HG02970 (cell line): ENCODE measurements at regions not wholly inside any gene's neighbourhood (a gene's known extent, or its start where the extent isn't known, plus 50 kb on each side); places are given as distances from the start of the nearest gene placed in this dataset.

Experiments used
- ATAC-seq: cut with Tn5 transposase; IDR thresholded peaks from one replicate; pipeline ENCODE4 v1.9.1; 2021; ENCODE audit warnings: mild to moderate bottlenecking, moderate library complexity, moderate number of reproducible peaks; ENCODE audit not compliant: unreplicated experiment, low FRiP score

- ATAC-seq = no peak
These were observed 218.5 kb upstream of the RGMA start for GRCh38 chr15:93307513-93307912.

DNA sequence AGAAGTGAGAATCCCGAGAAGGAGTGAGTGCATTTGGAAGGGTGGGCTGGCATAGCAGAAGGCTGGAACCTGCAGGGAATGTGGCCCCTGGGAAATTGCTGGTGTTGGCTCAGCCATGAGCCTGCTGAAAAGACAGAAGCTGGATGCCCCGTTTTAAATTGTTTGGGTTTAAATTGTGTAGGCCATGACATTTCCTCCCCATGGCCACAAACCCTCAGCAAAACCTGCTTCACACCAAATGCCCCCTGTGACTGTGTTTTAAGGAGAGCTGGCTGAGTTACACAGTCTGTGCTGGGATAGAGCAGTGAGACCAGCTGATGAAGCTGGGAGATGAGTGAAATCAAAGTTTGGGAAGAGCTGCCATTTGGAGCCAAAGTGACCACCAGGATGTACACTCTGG is 216.3 kb upstream of the RGMA start:
- ATAC-seq = no peak

GRCh38 chr15:93302080-93302765 is 213.2 kb upstream of the RGMA start:
- ATAC-seq = no peak

DNA sequence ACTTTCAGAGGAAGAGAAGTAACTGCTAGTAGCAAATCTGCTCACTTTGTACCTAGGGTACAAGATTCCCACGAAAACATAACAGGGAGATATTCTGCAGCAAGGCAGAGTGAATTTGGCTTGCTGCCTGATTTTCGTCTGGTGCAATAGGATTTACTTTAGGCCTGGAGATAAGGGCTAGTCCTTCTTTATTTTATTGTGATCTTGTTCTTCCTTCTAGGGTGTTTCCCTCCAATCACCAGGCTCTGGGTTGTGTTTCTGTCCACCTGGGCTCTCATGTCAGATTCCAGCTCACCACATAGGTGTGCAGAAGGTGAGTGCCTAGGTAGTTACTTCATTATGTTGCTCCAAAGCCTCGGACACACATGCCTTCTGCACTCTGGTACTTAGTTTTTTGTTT is 211.8 kb upstream of the RGMA start:
- ATAC-seq = no peak

- no peak for ATAC-seq
These were observed 210.7 kb upstream of the RGMA start for GRCh38 chr15:93299675-93300074.

DNA sequence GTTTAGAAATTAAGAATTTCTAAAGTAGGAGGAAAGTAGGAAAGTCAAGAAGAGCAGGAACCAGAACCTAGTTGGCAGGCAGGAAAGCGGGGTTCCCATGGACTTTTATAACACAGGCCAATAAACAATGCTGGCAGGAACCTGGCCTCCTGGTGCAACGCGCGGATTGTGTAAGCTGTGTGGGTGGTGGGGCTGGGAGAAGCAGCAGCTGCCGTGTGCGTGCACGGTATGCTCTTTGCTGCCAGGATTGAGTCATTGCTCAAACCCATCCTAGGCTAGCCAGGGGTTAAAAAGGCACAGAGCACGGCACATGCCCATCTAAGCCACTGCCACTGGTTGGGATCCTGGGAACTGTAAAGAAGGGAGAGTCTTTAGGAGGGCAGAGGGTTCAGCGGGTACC is 209.9 kb upstream of the RGMA start:
- no peak for ATAC-seq

- ATAC-seq = no peak
These were observed 207.9 kb upstream of the RGMA start for GRCh38 chr15:93296759-93297500.

- ATAC-seq = no peak
These were observed 205.9 kb upstream of the RGMA start for GRCh38 chr15:93294896-93295295.

GRCh38 chr15:93294066-93294465 is 205.1 kb upstream of the RGMA start:
- no peak for ATAC-seq

- ATAC-seq = no peak
These were observed 202.4 kb upstream of the RGMA start for GRCh38 chr15:93291380-93291779.

DNA sequence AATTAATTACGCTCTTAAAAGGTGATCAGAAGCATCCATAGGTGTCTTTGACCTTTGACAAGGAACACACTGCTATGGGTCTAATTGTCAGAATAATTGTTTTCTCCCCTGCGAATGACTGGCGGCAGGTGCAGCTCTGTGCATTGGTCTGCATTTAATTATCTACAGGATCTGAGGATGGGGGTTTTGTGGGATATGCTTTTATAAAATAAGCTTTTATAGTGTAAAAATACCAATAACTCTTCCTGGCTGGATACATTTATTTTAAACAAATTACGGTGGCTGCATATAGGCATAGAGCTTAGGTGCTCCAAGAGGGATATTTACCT is 201.6 kb upstream of the RGMA start:
- no peak for ATAC-seq

DNA sequence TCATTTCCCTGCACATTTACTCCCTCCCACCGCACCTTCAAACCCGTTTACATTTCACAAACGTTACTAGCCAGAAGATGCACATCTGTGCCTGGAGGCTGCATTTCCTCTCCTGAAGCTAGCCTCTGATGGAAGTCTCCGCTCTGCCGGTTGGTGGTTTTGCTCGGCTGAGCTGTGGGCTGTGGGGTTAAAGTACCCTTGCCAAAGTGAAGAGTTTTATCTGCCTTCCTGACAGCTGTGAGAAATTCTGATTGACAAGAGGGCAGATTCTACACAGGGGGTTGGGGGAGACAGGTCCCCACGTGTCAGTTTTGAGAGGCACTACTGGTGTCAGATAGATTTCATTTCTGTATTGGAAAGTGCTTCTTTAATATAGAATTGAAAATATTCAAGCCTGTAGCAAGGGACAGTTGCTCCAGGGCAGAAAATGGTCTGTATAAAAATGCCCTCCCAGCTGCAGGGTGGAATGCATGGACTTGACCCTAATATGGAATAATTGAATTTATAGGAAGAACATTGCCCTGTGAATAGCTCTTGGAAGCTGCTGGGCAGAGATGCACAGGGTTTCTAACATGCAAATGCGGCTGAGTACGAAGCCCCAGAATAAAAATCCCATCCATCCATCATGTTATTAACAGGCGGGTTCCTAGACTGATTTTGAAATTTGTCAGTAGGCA is 201.1 kb upstream of the RGMA start:
- no peak for ATAC-seq

- no peak for ATAC-seq
These were observed 199.8 kb upstream of the RGMA start for GRCh38 chr15:93288728-93289294.

DNA sequence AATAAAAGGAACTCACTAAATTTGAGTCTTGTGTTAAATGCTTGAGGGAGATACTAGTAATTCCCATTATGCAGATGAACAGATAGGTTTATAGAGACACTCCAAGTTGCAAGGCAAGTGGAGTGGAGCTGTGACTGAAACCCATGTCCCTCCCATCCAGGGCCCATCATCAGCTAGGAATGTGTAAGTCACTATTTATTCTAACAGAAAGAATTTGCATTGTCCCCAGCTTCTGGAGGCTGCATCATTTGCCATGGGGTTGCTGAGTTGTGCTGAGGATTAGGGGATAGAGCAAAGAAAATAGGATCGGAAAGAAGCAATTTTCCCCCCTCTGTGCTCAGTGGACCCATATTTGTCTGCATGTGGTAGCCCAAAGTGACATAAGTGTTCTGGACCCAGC is 197.4 kb upstream of the RGMA start:
- no peak for ATAC-seq

- no peak for ATAC-seq
These were observed 194.8 kb upstream of the RGMA start for GRCh38 chr15:93283854-93284253.

DNA sequence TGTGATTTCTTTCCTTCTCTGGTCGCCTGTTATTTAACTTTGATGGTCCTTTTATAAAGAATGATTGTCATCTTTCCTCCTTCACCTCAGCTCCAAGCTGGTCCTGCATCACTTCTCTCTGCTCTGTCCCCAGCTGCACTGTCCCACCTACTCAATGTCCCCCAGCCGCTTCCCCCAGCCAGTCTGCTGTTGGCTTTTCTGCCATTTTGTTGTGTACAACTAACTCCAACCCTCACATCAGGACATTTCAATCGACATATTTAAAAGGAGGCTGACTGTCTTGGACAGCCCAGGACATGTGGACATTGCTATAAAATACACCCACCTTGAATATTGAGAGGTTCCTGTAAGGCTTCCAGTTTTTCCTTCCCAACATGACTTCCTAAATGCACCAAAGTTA is 193.8 kb upstream of the RGMA start:
- ATAC-seq = no peak

GRCh38 chr15:93278783-93279182 is 189.8 kb upstream of the RGMA start:
- ATAC-seq = no peak

DNA sequence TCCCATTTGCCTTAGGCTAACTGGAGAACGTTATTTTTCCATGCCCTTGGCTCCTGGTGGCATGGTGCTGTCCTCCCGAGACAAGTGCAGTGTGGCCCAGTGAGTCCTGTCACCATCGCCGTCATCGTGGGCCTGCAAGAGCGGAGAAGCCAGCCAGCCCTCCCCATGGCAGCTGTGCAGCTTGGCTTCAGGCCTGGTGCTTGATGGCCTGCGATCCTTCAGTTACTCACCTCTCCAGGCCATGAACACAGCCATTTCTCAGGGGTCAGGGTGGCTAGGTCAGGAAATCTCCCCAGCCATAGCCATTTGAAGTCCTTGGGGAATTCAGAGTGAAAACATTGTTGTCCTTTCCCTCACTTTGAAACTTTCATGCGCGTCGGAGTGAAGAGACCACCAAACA is 189.0 kb upstream of the RGMA start:
- no peak for ATAC-seq

- ATAC-seq = no peak
These were observed 185.2 kb upstream of the RGMA start for GRCh38 chr15:93274257-93274656.

- no peak for ATAC-seq
These were observed 182.9 kb upstream of the RGMA start for GRCh38 chr15:93271871-93272270.

DNA sequence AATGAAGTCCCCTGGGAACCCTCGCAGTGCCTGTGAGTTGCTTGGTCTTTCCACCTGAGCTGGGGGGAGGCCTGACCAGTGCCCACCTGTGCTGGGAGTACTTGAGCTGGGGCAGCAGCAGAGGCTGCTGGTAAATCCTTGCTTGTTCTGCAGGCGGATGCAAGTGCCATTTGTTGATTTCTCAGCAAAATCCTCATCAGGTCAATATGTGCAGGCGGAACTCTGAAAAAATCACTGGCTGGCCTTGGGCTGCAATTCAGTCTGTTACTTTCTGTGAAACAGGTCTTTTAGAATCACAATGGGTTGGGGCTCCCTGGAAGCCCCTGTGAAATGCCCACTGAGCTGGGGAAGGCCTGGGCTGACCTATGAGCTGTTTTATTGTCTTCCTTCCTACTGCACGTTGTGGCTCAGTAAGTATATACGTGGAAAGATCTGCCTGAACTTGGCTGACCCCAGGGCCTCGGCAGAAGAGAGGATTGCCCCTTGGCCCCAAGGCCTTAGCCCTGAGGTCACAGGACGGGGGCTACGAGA is 182.0 kb upstream of the RGMA start:
- no peak for ATAC-seq
